Activated CD4-positive, alpha-beta T cell treated with anti-CD3 and anti-CD28 coated beads for 1 hour (primary cell): ENCODE measurements at regions not wholly inside any gene's neighbourhood (a gene's known extent, or its start where the extent isn't known, plus 50 kb on each side); places are given as distances from the start of the nearest gene placed in this dataset.
"Not testable (repeated sequence)": the region's sequence is repeated elsewhere in the genome, so short reads cannot be mapped to it uniquely, and the experiment has no call there.

Experiments used
- DNase-seq: peaks from one replicate; pipeline ENCODE4 v3.0.0-alpha.2; 2020

GRCh38 chr3:106946866-106947265, 430.4 kb upstream of the CCDC54 start:
- no peak for DNase-seq

DNA sequence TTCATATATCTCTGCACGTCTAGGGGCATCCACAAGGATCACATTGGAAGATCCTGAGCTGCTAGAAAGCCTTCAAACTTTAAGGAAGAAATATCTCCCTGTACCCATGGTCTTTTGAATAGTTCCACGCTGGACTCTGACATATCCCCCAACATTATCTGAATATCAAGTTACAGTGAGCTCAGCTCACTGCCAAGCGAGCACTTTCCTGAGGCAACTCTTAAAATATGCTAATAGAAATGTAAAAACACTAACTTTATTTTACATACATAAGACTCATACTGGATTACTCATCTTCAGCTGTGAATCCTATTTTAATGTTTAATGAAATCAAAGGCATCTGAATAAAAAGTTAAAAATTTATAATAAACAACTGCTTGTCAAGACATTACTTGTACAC, 420.2 kb upstream of the CCDC54 start:
- DNase-seq, result no peak

DNA sequence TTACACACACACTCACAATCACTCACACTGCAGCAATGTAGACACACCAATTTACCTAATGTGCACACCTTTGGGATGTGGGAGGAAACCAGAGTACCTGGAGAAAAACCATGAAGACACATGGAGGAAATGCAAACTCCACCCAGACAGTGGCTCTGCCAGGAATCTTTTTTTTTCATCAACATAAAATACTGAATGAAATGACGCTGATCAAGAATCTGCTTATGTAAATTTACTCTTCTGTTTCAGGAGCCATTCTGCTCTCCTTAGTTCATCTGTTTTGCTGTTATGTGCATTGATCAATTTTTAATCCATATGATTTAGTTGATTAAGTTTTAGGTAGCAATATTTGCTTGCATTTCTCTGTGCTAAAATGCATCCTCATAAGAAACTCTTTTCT, 414.2 kb upstream of the CCDC54 start:
- no peak for DNase-seq

GRCh38 chr3:106963442-106963841, 413.8 kb upstream of the CCDC54 start:
- DNase-seq, result no peak

- no peak for DNase-seq
Observed at GRCh38 chr3:106965307-106965706, 411.9 kb upstream of the CCDC54 start.

GRCh38 chr3:106969596-106969995, 407.6 kb upstream of the CCDC54 start:
- no peak for DNase-seq

- no peak for DNase-seq
Observed at GRCh38 chr3:106981392-106981791, 395.8 kb upstream of the CCDC54 start.

GRCh38 chr3:106985721-106986120, 391.5 kb upstream of the CCDC54 start:
- no peak for DNase-seq

DNA sequence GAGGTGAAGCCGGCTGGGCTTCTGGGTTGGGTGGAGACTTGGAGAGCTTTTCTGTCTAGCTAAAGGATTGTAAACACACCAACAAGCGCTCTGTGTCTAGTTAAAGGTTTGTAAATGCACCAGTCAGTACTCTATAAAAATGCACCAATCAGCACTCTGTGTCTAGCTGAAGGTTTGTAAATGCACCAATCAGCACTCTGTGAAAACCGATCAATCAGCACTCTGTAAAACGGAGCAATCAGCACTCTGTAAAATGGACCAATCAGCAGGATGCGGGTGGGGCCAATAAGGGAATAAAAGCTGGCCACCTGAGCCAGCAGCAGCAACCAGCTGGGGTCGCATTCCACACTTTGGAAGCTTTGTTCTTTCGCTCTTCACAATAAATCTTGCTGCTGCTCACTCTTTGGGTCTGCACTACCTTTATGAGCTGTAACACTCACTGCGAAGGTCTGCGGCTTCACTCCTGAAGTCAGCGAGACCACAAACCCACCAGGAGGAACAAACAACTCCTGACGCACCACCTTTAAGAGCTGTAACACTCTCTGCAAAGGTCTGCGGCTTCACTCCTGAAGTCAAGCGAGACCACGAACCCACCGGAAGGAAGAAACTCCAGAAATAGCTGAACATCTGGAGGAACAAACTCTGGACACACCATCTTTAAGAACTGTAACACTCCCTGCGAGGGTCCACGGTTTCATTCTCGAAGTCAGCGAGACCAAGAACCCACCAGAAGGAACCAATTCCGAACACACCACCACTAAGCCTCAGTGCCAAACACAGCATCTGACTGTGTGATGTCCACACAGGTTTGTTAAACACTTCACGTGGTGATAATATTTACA, 378.2 kb upstream of the CCDC54 start:
- not testable (repeated sequence) for DNase-seq

DNA sequence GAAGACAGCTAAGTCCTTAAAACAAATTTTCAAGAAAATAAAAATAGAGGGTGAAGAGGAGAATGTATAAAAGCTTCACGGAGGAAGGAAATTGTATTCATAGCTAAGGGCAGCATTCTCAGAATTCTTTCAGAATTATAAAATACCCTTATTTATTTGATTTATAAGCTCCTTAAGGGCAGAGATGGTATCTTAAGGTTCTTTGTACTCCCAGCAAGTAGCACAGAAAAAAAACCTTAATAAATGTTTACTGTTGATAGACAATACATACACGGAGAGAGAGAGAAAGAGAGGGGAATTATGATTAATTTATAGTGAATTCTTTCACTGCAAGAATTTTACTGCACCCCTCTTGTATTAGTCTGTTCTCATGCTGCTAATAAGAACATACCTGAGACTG, 375.6 kb upstream of the CCDC54 start:
- no peak for DNase-seq

DNA sequence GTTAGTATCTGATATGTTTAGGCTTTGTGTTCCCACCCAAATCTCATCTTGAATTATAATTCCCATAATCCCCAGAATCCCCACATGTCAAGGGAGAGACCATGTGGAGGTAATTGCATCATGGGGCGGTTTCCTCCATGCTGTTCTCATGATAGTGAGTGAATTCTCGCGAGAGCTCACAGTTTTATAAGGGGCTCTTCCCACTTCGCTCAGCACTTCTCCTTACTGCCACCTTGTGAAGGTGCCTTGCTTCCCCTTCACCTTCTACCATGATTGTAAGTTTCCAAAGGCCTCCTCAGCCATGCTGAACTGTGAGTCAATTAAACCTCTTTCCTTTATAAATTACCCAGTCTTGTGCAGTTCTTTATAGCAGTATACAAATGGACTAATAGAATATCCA, 371.9 kb upstream of the CCDC54 start:
- DNase-seq, result not testable (repeated sequence)

- no peak for DNase-seq
Observed at GRCh38 chr3:107008213-107008612, 369.0 kb upstream of the CCDC54 start.

DNA sequence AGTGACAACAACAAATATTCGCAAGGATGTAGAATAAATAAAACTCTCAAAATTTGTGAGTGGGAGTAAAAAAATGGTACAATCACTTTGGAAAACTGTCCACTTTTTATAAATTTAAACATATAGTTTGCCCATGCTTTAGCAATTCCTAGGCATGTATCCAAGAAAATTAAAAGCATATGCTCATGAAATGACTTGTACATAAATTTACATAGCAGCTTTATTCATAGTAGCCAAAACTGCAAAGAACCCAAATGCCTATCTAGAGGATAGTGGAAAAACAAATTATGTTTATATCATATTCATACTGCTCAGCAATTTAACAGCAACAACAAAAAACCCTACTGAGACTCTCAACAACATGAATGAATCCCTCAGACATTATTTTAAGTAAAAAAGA, 363.6 kb upstream of the CCDC54 start:
- no peak for DNase-seq

- no peak for DNase-seq
Observed at GRCh38 chr3:107024551-107025026, 352.6 kb upstream of the CCDC54 start.

DNA sequence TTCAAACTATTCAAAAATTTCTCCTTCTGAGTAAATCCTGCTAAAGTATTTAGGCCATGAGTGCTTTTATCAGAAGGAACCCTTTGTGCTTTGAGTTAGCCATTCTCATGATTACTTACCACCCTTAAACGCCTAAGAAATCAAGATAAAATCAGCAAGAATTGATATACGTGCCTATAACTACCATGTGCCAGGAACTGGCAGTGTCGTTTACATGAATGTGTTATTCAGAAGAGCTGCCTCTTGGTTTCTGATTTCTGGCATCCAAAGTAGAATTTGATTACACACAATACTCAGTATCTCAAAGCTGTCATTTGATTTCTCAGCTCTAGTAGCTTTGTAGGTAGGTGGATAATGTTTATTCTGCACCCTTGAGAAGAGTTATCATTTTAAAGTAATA, 351.3 kb upstream of the CCDC54 start:
- DNase-seq, result no peak

DNA sequence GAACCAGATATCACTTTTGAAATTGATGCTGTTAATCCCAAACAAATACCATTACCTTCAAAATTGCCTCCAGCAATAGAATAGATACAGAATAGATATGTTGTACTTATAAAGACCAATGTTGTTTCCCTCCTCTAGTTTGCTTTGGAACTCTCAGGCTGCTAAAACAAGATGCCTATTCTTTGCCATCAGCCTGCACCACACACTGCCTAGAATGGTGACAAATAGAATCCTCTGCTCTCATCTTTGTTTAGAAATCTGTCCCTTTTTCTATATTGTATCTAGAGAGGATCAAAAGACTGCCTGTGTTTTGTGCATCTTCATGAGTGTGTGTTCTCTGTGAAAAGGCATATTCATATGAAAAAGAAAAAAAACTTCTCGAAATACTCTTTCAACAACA, 349.2 kb upstream of the CCDC54 start:
- DNase-seq, result no peak

DNA sequence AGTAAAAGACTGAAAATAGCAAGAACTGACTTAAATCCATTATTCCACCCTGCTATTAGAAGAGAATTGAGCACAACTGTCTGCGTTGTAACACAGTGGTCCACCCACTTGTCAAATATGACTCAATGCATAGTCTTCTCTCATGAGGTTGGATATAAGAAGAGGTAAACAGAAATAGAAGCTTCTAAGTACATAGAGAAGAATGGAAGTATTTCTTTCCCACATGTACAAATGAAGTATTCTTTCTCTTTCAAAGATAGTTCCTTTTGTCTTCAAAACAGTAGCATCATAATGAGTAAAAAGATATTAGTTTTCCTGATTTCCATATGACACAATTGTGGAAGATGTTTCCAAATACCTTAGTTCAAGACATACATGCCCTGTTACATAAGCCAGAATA, 348.6 kb upstream of the CCDC54 start:
- no peak for DNase-seq

DNA sequence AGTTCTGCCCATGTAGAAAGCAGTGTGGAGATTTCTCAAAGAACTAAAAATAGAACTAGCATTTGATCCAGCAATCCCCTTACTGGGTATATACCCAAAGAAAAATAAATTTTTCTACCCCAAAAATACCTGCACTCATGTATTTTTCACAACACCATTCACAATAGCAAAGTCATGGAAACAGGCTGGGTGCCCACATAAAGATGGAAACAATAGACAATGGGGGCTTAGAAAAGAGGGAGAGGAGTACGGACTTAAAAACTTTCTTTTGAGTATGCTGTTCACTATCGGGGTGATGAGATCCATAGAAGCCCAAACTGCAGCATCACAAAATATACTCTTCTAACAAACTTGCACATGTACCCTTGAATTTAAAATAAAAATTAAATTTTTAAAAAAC, 345.1 kb upstream of the CCDC54 start:
- no peak for DNase-seq

GRCh38 chr3:107034142-107034541, 343.1 kb upstream of the CCDC54 start:
- no peak for DNase-seq

GRCh38 chr3:107035176-107035575, 342.1 kb upstream of the CCDC54 start:
- no peak for DNase-seq

DNA sequence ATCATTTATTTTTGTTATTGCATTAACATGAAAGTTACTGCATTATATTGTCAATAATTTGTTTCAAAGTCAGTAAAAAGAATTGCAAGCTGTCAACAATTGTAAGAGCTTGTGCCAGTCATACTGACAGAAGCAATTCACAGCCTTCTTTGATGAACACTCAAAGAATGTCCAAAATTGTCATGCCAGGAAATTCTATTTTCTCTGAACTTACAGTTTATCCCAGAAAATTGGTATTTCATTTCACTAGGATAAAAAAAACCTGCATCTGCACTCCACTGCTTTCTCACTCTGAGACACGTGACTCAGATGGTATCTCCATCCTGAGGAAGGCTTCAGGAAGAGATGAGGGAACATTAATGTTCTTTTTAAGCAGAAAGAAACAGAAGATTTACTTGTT, 332.6 kb upstream of the CCDC54 start:
- DNase-seq, result no peak

DNA sequence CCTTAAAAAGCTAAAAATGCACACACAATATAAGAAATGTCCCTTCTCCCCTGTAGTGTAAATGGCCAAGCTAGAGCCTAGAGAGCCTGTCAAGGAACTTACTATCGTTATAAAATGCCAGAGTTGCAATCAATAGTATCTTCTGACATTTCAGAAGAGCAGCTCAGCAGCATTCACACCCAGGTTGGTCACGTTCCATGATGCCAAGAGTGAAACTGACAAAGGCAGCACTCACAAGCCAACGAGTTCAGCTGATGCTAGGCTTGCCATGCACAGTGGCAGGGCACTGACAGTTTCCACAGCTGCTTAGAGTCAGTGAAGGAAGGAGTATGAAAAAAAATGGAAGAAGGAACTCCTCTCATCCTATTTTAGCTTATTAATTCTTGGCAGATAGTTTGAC, 331.4 kb upstream of the CCDC54 start:
- no peak for DNase-seq

DNA sequence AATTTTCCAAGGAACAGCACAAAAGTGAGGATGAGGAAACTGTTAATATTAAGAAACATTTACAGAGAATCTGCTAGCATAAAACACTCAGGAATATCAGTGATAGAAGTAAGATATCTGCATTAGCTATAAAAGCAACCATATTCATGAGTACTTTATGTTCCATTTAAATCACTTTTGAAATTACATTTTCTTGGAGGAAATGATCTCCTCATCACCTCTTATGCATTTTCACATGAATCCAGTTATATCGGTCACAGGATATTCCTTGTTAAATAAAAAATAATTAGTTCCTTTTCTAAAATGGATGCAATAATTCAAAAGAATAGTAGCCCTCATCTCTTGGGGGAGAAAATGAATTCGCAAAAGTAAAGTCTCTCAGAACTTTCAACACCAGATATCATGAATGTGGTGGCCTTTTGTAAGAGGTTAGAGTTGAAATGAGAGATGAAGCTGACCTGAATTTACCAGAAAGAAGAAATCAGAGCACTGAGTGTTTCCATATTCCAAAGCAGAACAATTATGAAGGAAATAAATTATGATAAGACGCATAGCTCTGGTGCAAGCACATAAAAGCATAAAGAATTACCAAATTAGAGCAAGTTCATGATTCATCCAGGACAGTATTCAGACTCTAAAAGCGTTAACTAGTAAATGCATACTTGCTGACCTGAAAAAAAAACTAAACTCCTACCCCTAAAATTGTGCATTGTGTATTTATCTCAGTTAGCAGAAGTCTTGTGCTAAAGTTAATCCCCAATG, 321.9 kb upstream of the CCDC54 start:
- no peak for DNase-seq

DNA sequence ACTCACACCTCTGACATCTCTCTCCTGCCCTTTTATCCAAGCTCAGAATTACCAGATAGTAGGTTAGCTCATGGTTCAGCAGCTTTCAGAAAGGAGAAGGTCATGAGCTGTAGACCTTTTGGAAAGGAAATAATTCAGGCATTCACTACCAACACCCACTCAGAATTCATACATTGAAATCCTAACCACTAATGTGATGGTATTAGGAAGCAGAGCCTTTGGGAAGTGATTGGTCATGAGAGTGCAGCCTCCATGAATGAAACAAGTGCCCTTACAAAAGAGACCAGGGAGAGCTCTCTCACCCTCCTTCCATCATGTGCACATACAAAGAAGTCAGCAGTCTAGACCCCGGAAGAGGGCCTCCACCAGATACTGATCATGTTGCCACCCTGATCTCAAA, 315.8 kb upstream of the CCDC54 start:
- no peak for DNase-seq
